ENCODE measurements at regions not wholly inside any gene's neighbourhood (a gene's known extent, or its start where the extent isn't known, plus 50 kb on each side); places are given as distances from the start of the nearest gene placed in this dataset.
"Not testable (repeated sequence)": the region's sequence is repeated elsewhere in the genome, so short reads cannot be mapped to it uniquely, and the experiment has no call there.

- DNase-seq (ENCODE audit: insufficient read length, low spot score) = no peak
- no peak for TF ChIP-seq CTCF (IDR thresholded peaks at IDR 0.05; ENCODE audit: insufficient read depth, missing control alignments)
- no peak for FAIRE-seq
These were observed 121.2 kb downstream of the IGLL1 start for GRCh38 chr22:23458663-23459541.

GRCh38 chr22:23457380-23457985, 122.6 kb downstream of the IGLL1 start:
- FAIRE-seq = no peak
- no peak for DNase-seq (ENCODE audit: insufficient read length, low spot score)
- no peak for TF ChIP-seq CTCF (IDR thresholded peaks at IDR 0.05; ENCODE audit: insufficient read depth, missing control alignments)

DNA sequence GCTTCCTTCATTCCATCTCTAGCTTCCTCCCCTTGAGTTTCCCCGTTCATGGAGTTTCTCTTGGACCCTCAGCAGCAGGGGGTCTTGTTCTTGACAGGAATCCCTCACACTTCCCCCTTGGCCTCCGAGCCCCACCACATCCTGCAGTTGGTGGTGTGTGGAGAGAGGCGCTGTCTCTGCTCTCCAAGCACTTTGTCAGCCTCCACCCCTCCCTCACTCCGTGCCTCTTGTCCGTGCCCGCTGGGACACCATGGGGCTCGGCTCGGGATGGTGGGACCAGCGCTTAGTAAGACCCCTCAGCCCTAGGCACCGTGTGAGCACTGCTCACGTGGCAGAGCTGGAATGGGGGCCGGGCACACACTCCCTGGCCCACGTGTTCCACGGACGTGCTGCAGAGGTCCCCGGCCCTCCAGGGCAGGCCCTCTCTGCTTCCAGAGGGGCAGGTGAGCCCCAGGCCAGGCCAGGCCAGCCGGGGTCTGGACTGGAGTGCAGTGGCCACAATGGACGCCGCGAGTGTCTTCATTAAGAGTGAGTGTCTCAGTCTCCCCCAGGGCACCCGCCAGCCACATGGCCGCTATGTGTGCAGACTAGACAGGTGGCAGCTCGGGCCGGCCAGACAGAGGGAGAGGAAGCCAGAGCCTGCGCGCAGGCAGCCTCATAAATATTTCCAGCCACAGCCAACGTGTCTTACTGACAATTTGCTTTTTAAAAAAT, 123.3 kb downstream of the IGLL1 start:
- not testable (repeated sequence) for FAIRE-seq; DNase-seq (ENCODE audit: insufficient read length, low spot score)

- FAIRE-seq = peak; percentile 73
- not testable (repeated sequence) for DNase-seq (ENCODE audit: insufficient read length, low spot score)
These were observed 125.7 kb downstream of the IGLL1 start for GRCh38 chr22:23454345-23454744.

GRCh38 chr22:23453277-23453676, 126.8 kb downstream of the IGLL1 start:
- FAIRE-seq (peak; percentile 6), DNase-seq (ENCODE audit: insufficient read length, low spot score) (no peak)
- no peak for TF ChIP-seq CTCF (IDR thresholded peaks at IDR 0.05; ENCODE audit: insufficient read depth, missing control alignments)

- DNase-seq (ENCODE audit: insufficient read length, low spot score) (no peak), FAIRE-seq (no peak)
- TF ChIP-seq CTCF (IDR thresholded peaks at IDR 0.05; ENCODE audit: insufficient read depth, missing control alignments) = no peak
These were observed 127.7 kb downstream of the IGLL1 start for GRCh38 chr22:23452231-23453010.

GRCh38 chr22:23451452-23452230, 128.4 kb downstream of the IGLL1 start:
- not testable (repeated sequence) for DNase-seq (ENCODE audit: insufficient read length, low spot score); FAIRE-seq

DNA sequence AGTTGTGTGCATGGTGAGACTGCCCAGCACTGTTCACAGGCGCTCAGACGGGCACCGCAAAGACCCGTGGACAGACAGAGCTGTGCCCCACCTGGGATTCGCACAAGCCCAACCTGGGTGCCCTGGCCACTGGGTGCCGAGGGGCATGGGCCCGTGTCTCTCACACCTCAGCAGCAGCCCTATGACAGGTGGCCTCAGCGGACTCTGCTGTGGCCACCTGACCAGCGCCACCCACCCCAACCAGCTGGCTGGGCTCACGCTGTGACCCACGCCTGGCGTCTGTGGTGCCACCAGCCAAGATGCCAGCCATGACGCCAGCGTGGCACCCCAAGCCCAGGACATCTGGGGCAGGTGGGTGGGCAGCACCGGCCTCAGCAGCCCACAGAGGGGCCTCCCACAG, 129.3 kb downstream of the IGLL1 start:
- DNase-seq (ENCODE audit: insufficient read length, low spot score); FAIRE-seq: not testable (repeated sequence)
